H1 (cell line): ENCODE measurements at regions not wholly inside any gene's neighbourhood (a gene's known extent, or its start where the extent isn't known, plus 50 kb on each side); places are given as distances from the start of the nearest gene placed in this dataset.
A peak's percentile ranks its signal among the peaks of the same experiment; 100 is the strongest.

Experiments
- CTCF ChIA-PET: fragments of 300-600 bp; sonication (Branson Sonifier 250); formaldehyde crosslinking; loops from one replicate; lab custom pipeline; 2021; ENCODE audit not compliant: partially characterized antibody; lab: Charles Lee
- POLR2A ChIA-PET: fragments of 300-600 bp; sonication (Branson Sonifier 250); formaldehyde crosslinking; loops from one replicate; lab custom pipeline; 2021; ENCODE audit warnings: inconsistent platforms; ENCODE audit not compliant: partially characterized antibody; lab: Charles Lee
- DNase-seq, 2 experiments: peaks; one replicate each; pipeline versions ENCODE4 v3.0.0 to v3.0.0-alpha.2; 2010 to 2022; ENCODE audit warnings: low spot score in 2 of 2, low read depth in 1 of 2, mixed read lengths in 1 of 2
- FAIRE-seq: peaks from 2 replicates; lab custom pipeline; 2011; peaks lifted over from hg19 to GRCh38; lab: Jason Lieb, UNC
- H2AFZ ChIP-seq: 2 replicates; pipeline ENCODE4 v1.8.1; 2012; ENCODE audit warnings: low read length, inconsistent platforms
- H2AK5ac ChIP-seq: 2 replicates; pipeline ENCODE4 v1.6.1; 2013; ENCODE audit warnings: low read depth, low read length
- H2BK120ac ChIP-seq: replicated peaks from 2 replicates; pipeline ENCODE3; 2013; ENCODE audit warnings: low read depth, low read length, inconsistent platforms
- H2BK12ac ChIP-seq: 2 replicates; pipeline ENCODE4 v1.6.1; 2013; ENCODE audit warnings: low read depth, low read length
- H2BK15ac ChIP-seq: 2 replicates; pipeline ENCODE4 v1.6.1; 2013; ENCODE audit warnings: low read length
- H2BK20ac ChIP-seq: 2 replicates; pipeline ENCODE4 v1.6.1; 2013; ENCODE audit warnings: low read length
- H2BK5ac ChIP-seq: 2 replicates; pipeline ENCODE4 v1.6.1; 2013; ENCODE audit warnings: low read depth, low read length
- H3K14ac ChIP-seq: 2 replicates; pipeline ENCODE4 v1.6.1; 2013; ENCODE audit warnings: inconsistent platforms; ENCODE audit not compliant: insufficient read length
- H3K18ac ChIP-seq: 2 replicates; pipeline ENCODE4 v1.6.1; 2013; ENCODE audit warnings: low read length; ENCODE audit errors: extremely low read depth
- H3K23ac ChIP-seq: 2 replicates; pipeline ENCODE4 v1.6.1; 2013; ENCODE audit warnings: inconsistent platforms; ENCODE audit not compliant: insufficient read length
- H3K23me2 ChIP-seq: 2 replicates; pipeline ENCODE4 v1.6.1; 2013; ENCODE audit warnings: low read depth, low read length
- H3K27ac ChIP-seq: 2 replicates; pipeline ENCODE4 v1.6.1; 2011; ENCODE audit warnings: low read depth, low read length, inconsistent platforms
- H3K27me3 ChIP-seq, 4 experiments: replicated peaks in 1 of 4; 1 replicate in 1 of 4; 2 replicates in 3 of 4; pipeline versions ENCODE4 v1.6.1 to v1.8.1; 2011 to 2013; ENCODE audit warnings: low read length in 3 of 4, mild to moderate bottlenecking in 3 of 4, inconsistent platforms in 2 of 4, mixed read lengths in 2 of 4, moderate library complexity in 1 of 4; ENCODE audit not compliant: control insufficient read depth in 3 of 4, insufficient read depth in 3 of 4; ENCODE audit errors: extremely low read depth in 1 of 4
- H3K36me3 ChIP-seq, 4 experiments: 2 replicates each; pipeline versions ENCODE4 v1.6.1 to v1.8.1; 2011 to 2013; ENCODE audit warnings: mild to moderate bottlenecking in 4 of 4, low read length in 3 of 4, moderate library complexity in 2 of 4, control low read depth in 1 of 4, inconsistent platforms in 1 of 4; ENCODE audit not compliant: insufficient read depth in 4 of 4, control insufficient read depth in 2 of 4
- H3K4ac ChIP-seq: replicated peaks from 2 replicates; pipeline ENCODE3; 2013; ENCODE audit warnings: low read length, low read depth, mixed read lengths, inconsistent platforms; ENCODE audit not compliant: insufficient read length
- H3K4me1 ChIP-seq, 4 experiments: replicated peaks in 1 of 4; 1 replicate in 1 of 4; 2 replicates in 3 of 4; pipeline versions ENCODE4 v1.6.1 to v1.8.1; 2011 to 2013; ENCODE audit warnings: low read length in 3 of 4, inconsistent platforms in 2 of 4, mixed read lengths in 1 of 4; ENCODE audit not compliant: insufficient read depth in 4 of 4, control insufficient read depth in 3 of 4
- H3K4me2 ChIP-seq, 2 experiments: 2 replicates each; pipeline versions ENCODE4 v1.6.1 to v1.8.1; 2011 to 2013; ENCODE audit warnings: low read depth in 2 of 2, low read length in 2 of 2, control low read depth in 1 of 2, inconsistent platforms in 1 of 2, mild to moderate bottlenecking in 1 of 2; ENCODE audit not compliant: insufficient read depth in 1 of 2
- H3K4me3 ChIP-seq, 4 experiments: fragments of 200-600, 300-600 bp in 1 of 4; sonication (generic), shearing (Covaris generic), sonication (Bioruptor Twin) in 1 of 4; 2 replicates each; pipeline versions ENCODE4 v1.5.1 to v1.8.1; 2011 to 2016; ENCODE audit warnings: low read length in 4 of 4, low read depth in 3 of 4, control low read depth in 2 of 4, inconsistent platforms in 2 of 4, mild to moderate bottlenecking in 2 of 4, mixed read lengths in 1 of 4, moderate library complexity in 1 of 4; ENCODE audit not compliant: insufficient read depth in 2 of 4; ENCODE audit errors: extremely low read depth in 1 of 4
- H3K56ac ChIP-seq: replicated peaks from 2 replicates; pipeline ENCODE3; 2013; ENCODE audit warnings: low read depth, mild to moderate bottlenecking, mixed read lengths, low read length, inconsistent platforms; ENCODE audit not compliant: insufficient read length
- H3K79me1 ChIP-seq: 2 replicates; pipeline ENCODE4 v1.6.1; 2013; ENCODE audit warnings: low read depth, low read length, control low read depth
- H3K79me2 ChIP-seq, 2 experiments: 2 replicates each; pipeline versions ENCODE4 v1.6.1 to v1.8.1; 2012 to 2013; ENCODE audit warnings: low read length in 2 of 2, mild to moderate bottlenecking in 2 of 2, inconsistent platforms in 1 of 2; ENCODE audit not compliant: insufficient read depth in 2 of 2, control insufficient read depth in 1 of 2
- H3K9ac ChIP-seq, 4 experiments: replicated peaks in 1 of 4; 1 replicate in 1 of 4; 2 replicates in 3 of 4; pipeline versions ENCODE4 v1.6.1 to v1.8.1; 2011 to 2013; ENCODE audit warnings: low read depth in 3 of 4, low read length in 3 of 4, control low read depth in 2 of 4, mild to moderate bottlenecking in 2 of 4, moderate library complexity in 2 of 4, inconsistent platforms in 1 of 4; ENCODE audit errors: extremely low read depth in 1 of 4
- H3K9me3 ChIP-seq, 2 experiments: 2 replicates each; pipeline versions ENCODE4 v1.6.1 to v1.8.1; 2012 to 2013; ENCODE audit warnings: mild to moderate bottlenecking in 2 of 2, moderate library complexity in 2 of 2, control low read depth in 1 of 2, inconsistent platforms in 1 of 2, low read depth in 1 of 2, low read length in 1 of 2, mixed read lengths in 1 of 2; ENCODE audit not compliant: insufficient read depth in 2 of 2
- H4K20me1 ChIP-seq, 2 experiments: replicated peaks in 1 of 2; 2 replicates each; pipeline versions ENCODE3 to v1.8.1; 2011 to 2013; ENCODE audit warnings: inconsistent platforms in 2 of 2, low read length in 2 of 2, mild to moderate bottlenecking in 1 of 2; ENCODE audit not compliant: insufficient read depth in 2 of 2, control insufficient read depth in 1 of 2
- H4K5ac ChIP-seq: 2 replicates; pipeline ENCODE4 v1.6.1; 2013; ENCODE audit warnings: low read length, low read depth, mixed read lengths, inconsistent platforms; ENCODE audit not compliant: insufficient read length
- H4K8ac ChIP-seq: 2 replicates; pipeline ENCODE4 v1.8.0; 2013; ENCODE audit warnings: mild to moderate bottlenecking, moderate library complexity, low read length, inconsistent platforms; ENCODE audit not compliant: insufficient read depth; ENCODE audit errors: extremely low read depth
- H4K91ac ChIP-seq: replicated peaks from 2 replicates; pipeline ENCODE3; 2013; ENCODE audit warnings: low read length, mixed read lengths, inconsistent platforms; ENCODE audit not compliant: insufficient read length
- WGBS, 2 experiments: shearing (Covaris generic) in 1 of 2; methylation state at CpG; one replicate each; pipeline versions ENCODE4 v1.1.6 to v1.1.7; 2013 to 2015; ENCODE audit warnings: low lambda C conversion rate in 2 of 2, mixed read lengths in 2 of 2, inconsistent platforms in 1 of 2, low coverage in 1 of 2, missing lambda C conversion rate in 1 of 2; ENCODE audit not compliant: insufficient replicate concordance in 2 of 2, insufficient coverage in 1 of 2, insufficient read length in 1 of 2; ENCODE audit errors: extremely low coverage in 1 of 2, missing lambda C conversion rate in 1 of 2; 5-methylcytosine and 5-hydroxymethylcytosine counted together

- DNase-seq (no peak), FAIRE-seq (peak; percentile 55)
- no peak overlapping the region for H2BK5ac ChIP-seq
- no peak overlapping the region for H2AFZ ChIP-seq
- no peaks in the 10 kb centered on the region for H3K9me3 ChIP-seq
- no peaks in the 10 kb centered on the region for H3K23me2 ChIP-seq
- H2BK20ac ChIP-seq: no peak overlapping the region
- no peaks in the 10 kb centered on the region for H4K20me1 ChIP-seq
- CTCF ChIA-PET: interaction anchor here (0.8 to 5.0 kb wide), 24 partner anchors 8 to 200 kb away, joined by 3 to 34 read pairs (median 4); no protein-coding TSS in a partner anchor
- no peaks in the 10 kb centered on the region for H3K79me1 ChIP-seq
- no peak overlapping the region for H3K14ac ChIP-seq
- H3K23ac ChIP-seq: no peak overlapping the region
- WGBS, 2 experiments: 19% methylated on average over 4 of the region's 4 CpGs; no CpG with 5 or more reads in 1 of the 2 experiments
- no peak overlapping the region for H2BK12ac ChIP-seq
- no peak overlapping the region for H3K27ac ChIP-seq
- no peak overlapping the region for H3K4ac ChIP-seq
- POLR2A ChIA-PET: interaction anchor here (1.0 kb wide), 1 partner anchor 58 kb away, joined by 3 read pairs; the partner anchor contains the start of gene MTF2
- H3K9ac ChIP-seq: no peak overlapping the region
- H2AK5ac ChIP-seq: no peak overlapping the region
- no peak overlapping the region for H2BK15ac ChIP-seq
- H4K91ac ChIP-seq: no peak overlapping the region
- no peaks in the 10 kb centered on the region for H3K27me3 ChIP-seq
- no peak overlapping the region for H3K18ac ChIP-seq
- no peak overlapping the region for H3K4me2 ChIP-seq
- H3K36me3 ChIP-seq: no peaks in the 10 kb centered on the region
- H3K4me3 ChIP-seq: no peak overlapping the region
- no peak overlapping the region for H4K8ac ChIP-seq
- no peak overlapping the region for H4K5ac ChIP-seq
- H3K4me1 ChIP-seq: no peaks in the 10 kb centered on the region; a peak in 1 of 7 replicates
- no peak overlapping the region for H3K56ac ChIP-seq
- no peak overlapping the region for H2BK120ac ChIP-seq
- H3K79me2 ChIP-seq: no peaks in the 10 kb centered on the region
These were observed 57.4 kb upstream of the MTF2 start for GRCh38 chr1:93021539-93022134.
